Panc1 (cell line): ENCODE measurements at regions not wholly inside any gene's neighbourhood (a gene's known extent, or its start where the extent isn't known, plus 50 kb on each side); places are given as distances from the start of the nearest gene placed in this dataset.

ENCODE experiments used
- ATAC-seq: fragments of 200-7000 bp; cut with Tn5 transposase; 2 replicates; pipeline ENCODE4 v1.9.1; 2020; ENCODE audit warnings: mild to moderate bottlenecking, moderate library complexity
- BruUV-seq: library from RNA; stranded (reverse); fragments of 400-500 nt; replicated peaks from 2 replicates; lab custom pipeline; 2021; lab: Mats Ljungman, UMichigan
- CTCF ChIA-PET: fragments of 300-600 bp; sonication (Branson Sonifier 250); formaldehyde crosslinking; loops from one replicate; lab custom pipeline; 2022; ENCODE audit warnings: antibody characterized with exemption; lab: Charles Lee
- POLR2A ChIA-PET: fragments of 300-600 bp; sonication (Branson Sonifier 250); formaldehyde crosslinking; loops from one replicate; lab custom pipeline; 2022; ENCODE audit warnings: antibody characterized with exemption; lab: Charles Lee
- DNase-seq: peaks from one replicate; pipeline ENCODE4 v3.0.0-alpha.2; 2010; ENCODE audit warnings: low read depth, low spot score
- H3K27ac ChIP-seq: 2 replicates; pipeline ENCODE4 v1.5.1; 2011; ENCODE audit warnings: mild to moderate bottlenecking, low read length, inconsistent platforms
- H3K27me3 ChIP-seq: fragments of 200-500 bp; sonication (Bioruptor generic); 2 replicates; pipeline ENCODE4 v1.6.0; 2014; ENCODE audit warnings: low read length, inconsistent platforms; ENCODE audit not compliant: control insufficient read depth, insufficient read depth
- H3K36me3 ChIP-seq: fragments of 200-500 bp; sonication (Bioruptor generic); 2 replicates; pipeline ENCODE4 v1.5.1; 2014; ENCODE audit warnings: inconsistent platforms, mild to moderate bottlenecking, low read length, moderate library complexity; ENCODE audit not compliant: control insufficient read depth, insufficient read depth
- H3K4me1 ChIP-seq: 2 replicates; pipeline ENCODE4 v1.5.1; 2011; ENCODE audit warnings: inconsistent platforms, mild to moderate bottlenecking, low read length, moderate library complexity; ENCODE audit not compliant: control insufficient read depth, insufficient read depth
- H3K4me3 ChIP-seq, 2 experiments: 2 replicates each; pipeline ENCODE4 v1.5.1; 2011 to 2012; ENCODE audit warnings: low read depth in 2 of 2, low read length in 2 of 2, mild to moderate bottlenecking in 2 of 2, inconsistent platforms in 1 of 2, moderate library complexity in 1 of 2
- H3K9me3 ChIP-seq: fragments of 200-500 bp; sonication (Bioruptor generic); 2 replicates; pipeline ENCODE4 v1.5.1; 2014; ENCODE audit warnings: low read depth, mild to moderate bottlenecking, inconsistent platforms, low read length, moderate library complexity; ENCODE audit not compliant: control insufficient read depth, insufficient read depth
- CTCF ChIP-seq: fragments of 450-650 bp; IDR thresholded peaks from 2 replicates; pipeline ENCODE4 v1.5.1; 2017; ENCODE audit warnings: mild to moderate bottlenecking
- POLR2AphosphoS5 ChIP-seq: IDR thresholded peaks from 2 replicates; pipeline ENCODE4 v1.6.1; 2012; ENCODE audit warnings: mild to moderate bottlenecking, low read depth, low read length, moderate library complexity
- REST ChIP-seq, 2 experiments: IDR thresholded peaks; 2 replicates each; pipeline ENCODE4 v1.6.1; 2011 to 2012; ENCODE audit warnings: low read depth in 2 of 2, control low read depth in 1 of 2, low read length in 1 of 2, mild to moderate bottlenecking in 1 of 2, moderate library complexity in 1 of 2; ENCODE audit not compliant: insufficient read depth in 1 of 2
- SIN3A ChIP-seq: IDR thresholded peaks from 2 replicates; pipeline ENCODE4 v1.6.1; 2012; ENCODE audit warnings: low read depth, mild to moderate bottlenecking, low read length, moderate library complexity, borderline replicate concordance; ENCODE audit not compliant: insufficient read depth
- TCF7L2 ChIP-seq: IDR thresholded peaks from 2 replicates; pipeline ENCODE4 v1.6.1; 2011; ENCODE audit warnings: mild to moderate bottlenecking, low read depth, low read length, inconsistent platforms
- in situ Hi-C: cut with HindIII; loops from 2 replicates; pipeline ENCODE4 v1.10.0; 2016; ENCODE audit warnings: low sequenced_read_pairs, low pct_unique_long_range_greater_than_20kb
- intact Hi-C: fragments of 100-400 bp; cut with micrococcal nuclease; formaldehyde crosslinking; loops from one replicate; pipeline ENCODE4 v1.10.0; 2022; ENCODE audit not compliant: unreplicated experiment

GRCh38 chr4:125492957-125493356 is 178.2 kb downstream of the FAT4 start:
- Histone ChIP-seq H3K27ac (no peak overlapping the region), H3K27me3 (no peaks in the 10 kb centered on the region), H3K36me3 (no peaks in the 10 kb centered on the region), H3K4me1 (no peaks in the 10 kb centered on the region), H3K9me3 (no peaks in the 10 kb centered on the region), H3K4me3 (no peak overlapping the region)
- BruUV-seq: no TSS peak
- DNase-seq (no peak), ATAC-seq (no peak)
- no peak for TF ChIP-seq CTCF
- TF ChIP-seq SIN3A: no peak
- TF ChIP-seq POLR2AphosphoS5: no peak
- TF ChIP-seq TCF7L2: no peak
- no peak for TF ChIP-seq REST (IDR thresholded peaks at IDR 0.05; ENCODE audit: insufficient read depth in 1 of 2, low read depth in 2 of 2, low read length in 1 of 2)
- POLR2A ChIA-PET: no interaction called here
- intact Hi-C loops: no loop called here
- in situ Hi-C loops: no loop called here
- CTCF ChIA-PET: no interaction called here

GRCh38 chr4:125497861-125498260 is 183.1 kb downstream of the FAT4 start:
- Histone ChIP-seq H3K27ac (no peak overlapping the region), H3K4me1 (no peaks in the 10 kb centered on the region), H3K9me3 (no peaks in the 10 kb centered on the region), H3K4me3 (no peak overlapping the region), H3K36me3 (no peaks in the 10 kb centered on the region), H3K27me3 (no peaks in the 10 kb centered on the region)
- intact Hi-C loops (no loop called here), in situ Hi-C loops (no loop called here)
- ChIA-PET CTCF (no interaction called here), POLR2A (no interaction called here)
- DNase-seq (no peak), ATAC-seq (no peak)
- TF ChIP-seq CTCF: no peak
- no peak for TF ChIP-seq TCF7L2
- TF ChIP-seq SIN3A: no peak
- no peak for TF ChIP-seq REST (IDR thresholded peaks at IDR 0.05; ENCODE audit: insufficient read depth in 1 of 2, low read depth in 2 of 2, low read length in 1 of 2)
- no peak for TF ChIP-seq POLR2AphosphoS5
- no TSS peak for BruUV-seq
